ENCODE measurements at regions not wholly inside any gene's neighbourhood (a gene's known extent, or its start where the extent isn't known, plus 50 kb on each side); places are given as distances from the start of the nearest gene placed in this dataset.

DNA sequence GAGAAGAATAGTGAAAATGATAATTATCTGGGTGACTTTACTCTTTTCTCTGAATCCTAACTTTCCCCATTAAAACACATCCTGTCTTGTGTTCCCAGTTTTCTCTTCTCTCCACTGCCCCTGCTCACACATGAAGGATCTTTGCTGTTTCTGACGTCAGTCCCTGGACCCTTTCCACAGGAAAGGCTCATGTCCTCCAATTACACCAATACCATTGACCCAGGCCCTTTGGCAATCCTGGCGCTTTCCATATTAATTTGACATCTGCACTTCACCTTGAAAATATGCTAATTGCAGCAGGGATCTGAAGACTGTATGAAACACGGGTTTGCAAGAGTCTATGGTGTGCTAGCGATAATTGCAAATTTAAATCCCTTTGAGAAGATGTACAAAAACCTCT lies 170.2 kb upstream of the GOT2 start:
- TF ChIP-seq POLR2AphosphoS5 (IDR thresholded peaks at IDR 0.05; ENCODE audit: low read depth, low read length) (no peak), SIN3A (IDR thresholded peaks at IDR 0.05; ENCODE audit: borderline replicate concordance, insufficient read depth, low read length) (no peak), TAF1 (IDR thresholded peaks at IDR 0.05; ENCODE audit: borderline replicate concordance, insufficient read depth, low read length) (no peak)
- TF ChIP-seq, protein P1, sequence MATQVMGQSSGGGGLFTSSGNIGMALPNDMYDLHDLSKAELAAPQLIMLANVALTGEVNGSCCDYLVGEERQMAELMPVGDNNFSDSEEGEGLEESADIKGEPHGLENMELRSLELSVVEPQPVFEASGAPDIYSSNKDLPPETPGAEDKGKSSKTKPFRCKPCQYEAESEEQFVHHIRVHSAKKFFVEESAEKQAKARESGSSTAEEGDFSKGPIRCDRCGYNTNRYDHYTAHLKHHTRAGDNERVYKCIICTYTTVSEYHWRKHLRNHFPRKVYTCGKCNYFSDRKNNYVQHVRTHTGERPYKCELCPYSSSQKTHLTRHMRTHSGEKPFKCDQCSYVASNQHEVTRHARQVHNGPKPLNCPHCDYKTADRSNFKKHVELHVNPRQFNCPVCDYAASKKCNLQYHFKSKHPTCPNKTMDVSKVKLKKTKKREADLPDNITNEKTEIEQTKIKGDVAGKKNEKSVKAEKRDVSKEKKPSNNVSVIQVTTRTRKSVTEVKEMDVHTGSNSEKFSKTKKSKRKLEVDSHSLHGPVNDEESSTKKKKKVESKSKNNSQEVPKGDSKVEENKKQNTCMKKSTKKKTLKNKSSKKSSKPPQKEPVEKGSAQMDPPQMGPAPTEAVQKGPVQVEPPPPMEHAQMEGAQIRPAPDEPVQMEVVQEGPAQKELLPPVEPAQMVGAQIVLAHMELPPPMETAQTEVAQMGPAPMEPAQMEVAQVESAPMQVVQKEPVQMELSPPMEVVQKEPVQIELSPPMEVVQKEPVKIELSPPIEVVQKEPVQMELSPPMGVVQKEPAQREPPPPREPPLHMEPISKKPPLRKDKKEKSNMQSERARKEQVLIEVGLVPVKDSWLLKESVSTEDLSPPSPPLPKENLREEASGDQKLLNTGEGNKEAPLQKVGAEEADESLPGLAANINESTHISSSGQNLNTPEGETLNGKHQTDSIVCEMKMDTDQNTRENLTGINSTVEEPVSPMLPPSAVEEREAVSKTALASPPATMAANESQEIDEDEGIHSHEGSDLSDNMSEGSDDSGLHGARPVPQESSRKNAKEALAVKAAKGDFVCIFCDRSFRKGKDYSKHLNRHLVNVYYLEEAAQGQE (IDR thresholded peaks at IDR 0.05; ENCODE audit: insufficient read depth in 1 of 2, low read depth in 2 of 2, low read length in 2 of 2): no peak

Measured in PFSK-1 (cell line).